Choroid plexus epithelial cell (primary cell): ENCODE measurements at regions not wholly inside any gene's neighbourhood (a gene's known extent, or its start where the extent isn't known, plus 50 kb on each side); places are given as distances from the start of the nearest gene placed in this dataset.
A peak's percentile ranks its signal among the peaks of the same experiment; 100 is the strongest.

Source experiments
- DNase-seq: peaks from one replicate; pipeline ENCODE4 v3.0.0-alpha.2; 2010; ENCODE audit warnings: low read depth
- H3K4me3 ChIP-seq: 2 replicates; pipeline ENCODE4 v1.5.1; 2011; ENCODE audit warnings: low read depth, mild to moderate bottlenecking, control low read depth, low read length, moderate library complexity
- TF ChIP-seq, protein P1 (sequence below): conservative IDR thresholded peaks from 2 replicates; pipeline ENCODE4 v1.5.1; 2011; ENCODE audit warnings: low read depth, mild to moderate bottlenecking, control low read depth, inconsistent platforms, low read length, moderate library complexity

DNA sequence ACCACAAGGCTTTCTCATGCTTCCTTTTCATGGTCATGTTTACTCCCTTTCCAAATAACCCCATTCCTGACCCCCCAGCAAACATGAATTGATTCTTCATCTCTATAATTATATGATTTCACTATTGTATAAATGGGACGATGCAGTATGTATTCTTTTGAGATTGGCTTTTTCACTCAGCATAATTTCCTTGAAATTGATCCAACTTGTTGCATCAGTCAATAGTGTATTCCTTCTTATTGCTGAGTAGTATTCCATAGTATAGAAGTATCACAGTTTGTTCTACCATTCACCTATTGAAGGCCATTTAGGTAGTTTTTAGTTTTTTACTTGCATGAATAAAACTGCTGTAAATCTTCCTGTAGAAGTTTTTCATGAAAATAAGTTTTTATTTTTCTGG lies 264.7 kb downstream of the BAMBI start:
- DNase-seq: no peak
- no peak overlapping the region for H3K4me3 ChIP-seq
- TF ChIP-seq, protein P1, sequence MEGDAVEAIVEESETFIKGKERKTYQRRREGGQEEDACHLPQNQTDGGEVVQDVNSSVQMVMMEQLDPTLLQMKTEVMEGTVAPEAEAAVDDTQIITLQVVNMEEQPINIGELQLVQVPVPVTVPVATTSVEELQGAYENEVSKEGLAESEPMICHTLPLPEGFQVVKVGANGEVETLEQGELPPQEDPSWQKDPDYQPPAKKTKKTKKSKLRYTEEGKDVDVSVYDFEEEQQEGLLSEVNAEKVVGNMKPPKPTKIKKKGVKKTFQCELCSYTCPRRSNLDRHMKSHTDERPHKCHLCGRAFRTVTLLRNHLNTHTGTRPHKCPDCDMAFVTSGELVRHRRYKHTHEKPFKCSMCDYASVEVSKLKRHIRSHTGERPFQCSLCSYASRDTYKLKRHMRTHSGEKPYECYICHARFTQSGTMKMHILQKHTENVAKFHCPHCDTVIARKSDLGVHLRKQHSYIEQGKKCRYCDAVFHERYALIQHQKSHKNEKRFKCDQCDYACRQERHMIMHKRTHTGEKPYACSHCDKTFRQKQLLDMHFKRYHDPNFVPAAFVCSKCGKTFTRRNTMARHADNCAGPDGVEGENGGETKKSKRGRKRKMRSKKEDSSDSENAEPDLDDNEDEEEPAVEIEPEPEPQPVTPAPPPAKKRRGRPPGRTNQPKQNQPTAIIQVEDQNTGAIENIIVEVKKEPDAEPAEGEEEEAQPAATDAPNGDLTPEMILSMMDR: no peak

DNA sequence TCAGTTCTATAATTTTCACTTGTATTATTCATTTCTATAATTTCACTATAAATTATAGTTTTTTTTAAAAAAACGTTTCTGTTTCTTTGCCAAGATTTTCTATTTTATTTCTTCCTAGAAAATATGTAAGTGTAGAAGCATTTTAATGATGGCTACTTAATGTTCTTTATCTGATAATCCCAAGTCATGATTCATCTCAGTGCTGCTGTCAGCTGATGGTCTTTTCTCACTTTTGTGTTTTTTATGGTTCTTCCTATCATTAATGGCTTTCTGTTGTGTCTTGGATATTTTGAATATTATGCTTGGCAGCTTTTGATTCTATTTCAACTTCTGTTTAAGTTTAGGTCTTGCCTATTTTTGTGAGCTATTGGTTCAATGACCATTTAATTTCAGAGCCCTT lies 268.6 kb downstream of the BAMBI start:
- no peak overlapping the region for H3K4me3 ChIP-seq
- DNase-seq: no peak
- TF ChIP-seq, protein P1: no peak

DNA sequence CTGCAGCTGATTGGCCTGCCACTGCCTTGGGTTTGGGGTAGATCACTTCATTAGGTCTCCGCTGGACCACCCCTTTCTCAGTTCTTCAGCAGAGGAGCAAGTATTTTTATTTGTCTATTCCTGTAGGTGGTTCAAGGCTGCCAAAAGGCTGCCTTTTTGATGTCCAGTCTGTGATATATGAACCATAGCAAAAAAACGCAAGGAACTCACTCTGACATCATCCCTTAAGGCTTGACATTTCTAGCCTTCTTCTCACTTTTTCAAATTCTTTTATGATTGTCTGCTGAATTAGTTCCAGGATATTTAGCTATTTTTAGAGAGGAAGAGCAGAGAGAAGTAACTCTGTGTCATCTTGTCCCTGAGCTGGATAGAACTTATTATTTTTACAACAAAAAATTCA lies 269.2 kb downstream of the BAMBI start:
- peak; percentile 87 for DNase-seq
- TF ChIP-seq, protein P1: no peak
- H3K4me3 ChIP-seq: no peak overlapping the region

DNA sequence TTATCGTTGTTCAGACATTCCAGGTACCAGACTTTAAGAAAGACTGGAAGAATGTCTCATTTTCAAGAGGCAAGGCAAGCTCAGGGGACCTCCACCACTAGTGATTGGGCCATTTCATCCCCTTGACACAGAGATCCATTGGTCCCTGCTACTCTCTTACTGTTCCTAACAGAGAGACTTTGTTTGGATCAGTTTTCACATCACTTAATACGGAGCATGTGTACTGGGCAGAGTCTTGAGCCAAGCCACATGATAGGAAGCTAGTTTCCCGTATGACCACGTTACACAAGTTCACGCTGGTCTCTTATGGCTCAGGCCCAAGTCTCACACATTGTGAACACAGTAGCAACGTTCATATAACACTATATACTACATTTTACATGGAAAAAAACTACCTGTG lies 269.9 kb downstream of the BAMBI start:
- peak; percentile 86 for DNase-seq
- TF ChIP-seq, protein P1: no peak
- no peak overlapping the region for H3K4me3 ChIP-seq

DNA sequence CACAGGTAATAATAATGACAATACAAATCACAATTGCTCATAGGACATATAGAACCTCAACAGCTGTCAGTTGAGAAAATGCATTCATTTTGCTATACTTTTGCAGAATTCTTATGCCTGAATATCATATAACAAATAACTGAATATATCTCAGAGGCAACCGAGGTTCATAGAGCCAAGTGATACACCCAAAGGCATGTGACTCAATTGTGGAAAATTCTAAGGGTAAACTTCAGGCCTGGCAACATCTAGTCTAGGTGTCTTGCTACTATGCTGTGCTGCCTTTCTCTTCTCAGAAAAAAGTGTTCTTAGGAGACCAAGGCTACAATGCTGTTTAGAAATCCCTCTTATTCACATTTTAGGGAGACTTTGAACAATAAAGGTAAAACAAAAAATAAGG lies 270.7 kb downstream of the BAMBI start:
- peak; percentile 38 for DNase-seq
- no peak overlapping the region for H3K4me3 ChIP-seq
- TF ChIP-seq, protein P1: no peak

DNA sequence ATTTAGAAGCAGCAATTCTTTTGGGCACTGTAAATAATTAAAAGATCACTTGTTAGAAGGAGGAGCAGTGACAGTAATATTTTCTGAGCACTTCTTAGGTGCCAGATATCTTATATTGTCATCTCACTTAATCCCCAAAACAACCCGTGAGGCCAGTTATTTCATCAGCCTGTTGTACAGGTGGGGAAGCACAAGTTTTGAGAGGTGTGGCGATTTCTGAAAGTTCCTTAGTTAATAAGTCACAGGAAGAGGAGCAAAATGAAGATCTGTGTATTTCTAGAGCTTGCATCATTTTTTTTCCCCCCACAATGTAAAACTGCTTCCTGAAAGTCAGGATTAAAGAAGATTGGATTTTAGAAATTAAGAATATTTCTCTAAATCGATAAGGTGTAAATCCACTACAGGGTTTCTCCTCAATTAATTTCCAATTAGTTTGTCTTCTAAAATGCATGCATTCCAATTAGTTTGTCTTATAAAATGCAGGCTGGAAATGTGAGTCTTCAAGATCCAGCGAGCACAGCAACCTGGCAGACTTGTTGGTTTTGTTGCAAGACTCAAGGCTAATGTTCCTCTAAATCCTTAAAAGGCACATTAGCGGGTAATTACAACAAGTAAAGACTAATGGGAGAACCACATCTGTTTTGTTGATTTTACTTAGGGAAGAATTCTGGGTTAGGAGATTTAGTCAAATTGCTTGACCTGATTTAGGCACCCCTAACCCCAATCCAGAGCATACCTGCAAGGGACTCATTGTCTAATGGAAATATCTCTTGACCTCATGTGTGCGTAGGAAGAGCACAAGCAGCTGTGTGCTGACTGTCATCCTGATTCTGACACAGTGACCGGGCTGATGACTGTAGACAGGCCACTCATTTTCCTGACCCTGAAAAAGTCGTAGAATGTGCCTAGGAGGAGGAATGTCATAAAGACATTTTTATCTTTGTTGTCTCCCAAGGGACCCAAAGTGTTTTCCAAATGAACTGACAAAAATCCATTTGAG lies 272.0 kb downstream of the BAMBI start:
- DNase-seq: no peak
- no peak overlapping the region for H3K4me3 ChIP-seq
- TF ChIP-seq, protein P1: no peak

DNA sequence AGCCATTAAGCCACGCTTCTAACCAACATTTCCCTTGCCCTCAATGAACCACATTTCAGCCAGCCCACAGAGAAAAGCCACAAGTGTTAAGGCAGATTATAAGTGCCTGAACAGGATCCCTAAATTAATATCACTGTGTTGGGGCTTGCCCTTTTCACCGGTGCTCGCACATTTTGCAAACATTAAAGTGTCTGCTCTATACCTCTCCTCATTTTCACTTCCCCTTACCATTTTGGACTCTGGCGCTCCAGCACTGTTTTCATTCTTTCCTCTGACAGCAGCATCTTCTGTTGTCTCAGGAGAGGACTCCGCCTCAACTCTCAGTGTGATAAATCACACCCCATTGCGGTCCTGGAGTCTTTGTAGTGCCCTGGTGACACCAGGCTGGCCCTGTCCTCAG lies 274.2 kb downstream of the BAMBI start:
- H3K4me3 ChIP-seq: no peak overlapping the region
- TF ChIP-seq, protein P1: no peak
- no peak for DNase-seq
